ENCODE measurements at regions not wholly inside any gene's neighbourhood (a gene's known extent, or its start where the extent isn't known, plus 50 kb on each side); places are given as distances from the start of the nearest gene placed in this dataset.

DNA sequence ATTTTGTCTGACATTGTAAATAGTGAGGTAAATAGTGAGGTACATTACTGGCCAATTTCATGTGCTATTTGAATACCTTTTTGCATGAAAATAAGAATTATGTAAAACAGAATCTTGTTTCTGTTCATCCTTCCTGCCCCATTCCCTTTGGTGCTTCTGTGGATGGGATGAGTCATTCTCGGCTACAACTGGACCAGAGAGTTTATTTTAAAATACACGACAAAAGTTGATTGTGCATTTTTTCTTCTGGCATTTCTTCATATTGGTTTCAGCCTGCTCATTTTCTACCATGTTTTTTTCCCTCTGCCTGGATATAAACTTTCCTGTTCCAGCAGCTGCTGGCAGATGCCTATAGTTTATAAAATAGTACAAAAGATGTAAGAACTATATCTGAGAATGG, 107.5 kb downstream of the CYSLTR2 start:
- no peak for DNase-seq (ENCODE audit: low read depth)

DNA sequence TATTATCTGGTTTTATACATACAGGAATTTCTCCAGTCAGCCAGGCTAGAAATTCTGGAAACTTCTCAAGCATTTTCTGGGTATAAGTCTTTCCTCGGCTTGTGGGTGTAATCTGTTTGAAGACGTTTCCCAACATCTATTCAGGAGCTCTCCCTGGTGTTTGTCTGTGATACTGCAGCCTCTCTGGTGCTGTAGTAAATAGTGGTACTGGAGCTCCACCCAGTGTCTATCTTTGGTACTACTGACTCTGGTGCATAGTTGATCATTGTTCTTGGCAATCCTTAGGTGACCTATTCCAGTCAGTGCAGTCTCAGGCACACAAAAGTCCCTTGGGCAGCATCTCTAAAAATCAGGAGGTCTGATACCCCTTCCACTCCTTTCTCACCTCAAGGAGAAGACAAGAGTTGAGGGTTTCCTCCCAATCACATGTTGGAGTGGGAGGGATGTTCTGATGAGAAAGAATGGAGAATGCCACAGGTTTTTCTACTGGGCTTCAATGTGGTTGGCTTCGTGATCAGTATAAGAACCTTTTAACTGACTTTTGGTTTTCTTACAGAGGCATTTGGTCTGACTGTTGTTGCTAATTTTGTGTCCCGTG, 115.5 kb downstream of the CYSLTR2 start:
- DNase-seq (ENCODE audit: low read depth): peak; percentile 36

- no peak for DNase-seq (ENCODE audit: low read depth)
These were observed 116.6 kb downstream of the CYSLTR2 start for GRCh38 chr13:48770372-48770771.

GRCh38 chr13:48772908-48773307, 119.2 kb downstream of the CYSLTR2 start:
- DNase-seq (ENCODE audit: low read depth): no peak

DNA sequence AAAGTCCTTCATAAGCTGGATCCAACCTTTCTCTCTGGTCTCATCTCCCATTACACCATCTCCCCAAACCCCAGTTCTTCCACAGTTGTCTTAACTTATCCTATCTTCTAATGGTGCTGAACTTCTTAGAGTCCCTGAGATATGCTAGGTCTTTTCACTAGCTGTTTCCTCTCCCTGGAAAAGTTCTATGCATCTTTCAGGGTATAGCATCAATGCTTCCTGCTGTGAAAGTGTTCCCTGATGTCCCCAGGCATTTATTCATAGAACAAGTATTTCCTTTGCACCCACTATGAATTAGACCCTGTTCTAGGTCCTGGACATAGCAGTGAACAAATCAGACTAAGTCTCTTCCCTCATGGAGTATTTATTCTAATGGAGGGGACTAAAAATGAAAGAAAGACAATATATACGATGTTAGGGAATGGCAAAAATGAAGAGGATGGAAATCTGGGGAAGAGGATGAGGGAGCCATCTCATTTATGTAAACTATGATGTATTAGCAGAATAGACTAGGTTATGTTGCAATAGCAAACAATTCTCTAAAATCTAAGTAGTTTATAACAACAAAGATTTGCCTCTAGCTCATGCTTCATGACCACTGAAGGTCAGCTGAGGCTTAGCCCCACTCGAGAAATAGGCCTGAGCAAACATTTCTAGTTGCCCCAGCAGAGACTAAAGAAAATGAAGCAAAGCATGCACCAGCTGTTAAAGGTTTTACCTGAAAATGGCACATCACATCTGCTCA, 120.0 kb downstream of the CYSLTR2 start:
- DNase-seq (ENCODE audit: low read depth): no peak

- no peak for DNase-seq (ENCODE audit: low read depth)
These were observed 121.6 kb downstream of the CYSLTR2 start for GRCh38 chr13:48775285-48775684.

DNA sequence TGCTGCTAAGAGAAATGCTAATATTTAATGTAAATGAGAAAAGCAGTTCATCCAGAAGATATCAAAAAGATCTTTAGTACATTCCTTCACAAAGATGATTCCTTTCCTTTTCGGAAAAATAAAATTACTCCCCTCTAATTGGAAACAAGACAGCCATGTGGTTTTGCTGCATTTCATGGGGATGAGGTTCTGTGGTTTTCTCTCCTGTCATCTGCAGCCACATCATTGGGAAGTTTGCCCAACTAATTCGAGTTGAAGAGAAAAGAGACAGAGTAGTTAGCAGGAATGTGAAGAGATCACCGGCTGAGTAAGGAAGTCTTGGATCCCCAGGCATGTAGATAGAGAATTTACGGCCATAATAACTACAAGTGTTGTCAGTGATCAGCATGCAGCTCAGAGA, 122.1 kb downstream of the CYSLTR2 start:
- DNase-seq (ENCODE audit: low read depth): no peak

DNA sequence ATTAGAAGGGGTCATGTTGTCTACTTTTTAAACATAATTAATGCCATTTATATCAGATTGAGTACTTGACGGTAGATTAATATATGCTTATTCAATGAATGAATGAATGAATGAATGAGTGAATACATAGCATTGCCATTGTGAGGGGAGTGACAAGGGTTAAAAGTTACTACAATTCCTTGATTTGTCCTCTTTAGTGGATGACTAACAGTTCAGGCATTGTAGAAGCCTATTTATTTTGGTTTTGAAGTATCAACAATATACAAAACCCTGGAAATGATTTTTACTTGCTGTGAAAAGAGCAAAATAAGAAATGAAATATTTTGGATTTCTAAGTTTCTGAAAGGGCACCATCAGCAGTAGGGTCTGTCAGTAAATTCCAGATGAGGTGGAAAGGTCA, 122.7 kb downstream of the CYSLTR2 start:
- no peak for DNase-seq (ENCODE audit: low read depth)

- DNase-seq (ENCODE audit: low read depth): no peak
These were observed 124.9 kb downstream of the CYSLTR2 start for GRCh38 chr13:48778610-48779009.

- DNase-seq (ENCODE audit: low read depth): no peak
These were observed 127.1 kb downstream of the CYSLTR2 start for GRCh38 chr13:48780713-48781341.

DNA sequence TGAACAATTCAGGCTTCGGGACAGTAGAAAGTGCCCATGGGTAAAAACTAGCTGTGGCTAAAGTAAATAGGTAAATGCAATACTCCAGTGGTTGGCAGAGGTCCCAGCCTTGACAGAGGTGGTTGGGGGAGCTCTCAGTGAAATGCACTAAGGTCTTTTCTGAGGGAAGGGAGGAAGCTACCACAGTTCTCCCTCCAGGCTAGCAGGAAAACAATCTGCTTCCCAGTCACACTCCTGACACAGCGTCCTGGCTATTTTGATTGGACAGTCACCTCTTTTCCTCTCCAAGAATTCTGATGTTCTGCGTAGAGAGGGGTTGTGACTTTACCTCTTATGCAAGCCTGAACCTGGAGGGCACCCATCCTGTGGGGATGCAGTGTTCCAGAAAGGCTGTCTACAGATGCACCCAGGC, 128.7 kb downstream of the CYSLTR2 start:
- DNase-seq (ENCODE audit: low read depth): no peak

- DNase-seq (ENCODE audit: low read depth): no peak
These were observed 129.5 kb downstream of the CYSLTR2 start for GRCh38 chr13:48783181-48783630.

GRCh38 chr13:48783695-48784230, 130.0 kb downstream of the CYSLTR2 start:
- no peak for DNase-seq (ENCODE audit: low read depth)

GRCh38 chr13:48784916-48785548, 131.3 kb downstream of the CYSLTR2 start:
- no peak for DNase-seq (ENCODE audit: low read depth)

DNA sequence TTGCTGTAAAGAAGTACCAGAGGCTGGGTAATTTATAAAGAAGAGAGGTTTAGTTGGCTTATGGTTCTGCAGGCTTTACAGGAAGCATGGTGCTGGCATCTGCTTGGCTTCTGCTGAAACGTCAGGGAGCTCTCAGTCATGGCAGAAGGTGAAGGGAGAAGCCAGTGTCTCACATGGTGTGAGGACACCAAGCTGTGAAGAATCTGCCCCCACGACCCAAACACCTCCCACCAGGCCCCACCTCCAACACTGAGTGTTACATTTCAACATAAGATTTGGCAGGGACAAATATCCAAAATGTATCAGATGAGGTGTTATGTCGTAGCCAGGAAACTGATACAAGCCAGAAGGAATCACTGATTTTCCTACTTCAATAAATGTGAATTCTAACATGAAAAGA, 136.5 kb downstream of the CYSLTR2 start:
- no peak for DNase-seq (ENCODE audit: low read depth)

- DNase-seq (ENCODE audit: low read depth): no peak
These were observed 137.2 kb downstream of the CYSLTR2 start for GRCh38 chr13:48790966-48791365.

DNA sequence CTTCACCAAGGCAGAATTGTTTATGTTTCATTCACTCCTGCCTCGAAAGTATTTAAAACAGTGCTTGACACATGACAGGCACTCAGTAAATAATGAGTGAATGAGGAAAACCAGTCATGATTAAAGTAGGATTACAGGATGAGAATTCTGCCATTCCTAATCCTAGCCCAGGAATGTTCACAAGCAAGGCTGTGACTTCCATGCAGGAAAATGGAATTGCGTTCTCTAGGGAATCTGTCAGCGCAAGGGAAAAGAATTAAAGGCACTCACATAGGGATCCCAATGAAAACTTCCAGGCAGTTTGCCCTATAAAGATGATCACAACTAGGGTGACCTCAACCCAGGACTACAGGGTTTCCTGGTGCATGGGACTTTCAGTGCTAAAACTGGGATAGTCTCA, 143.4 kb downstream of the CYSLTR2 start:
- DNase-seq (ENCODE audit: low read depth): no peak

DNA sequence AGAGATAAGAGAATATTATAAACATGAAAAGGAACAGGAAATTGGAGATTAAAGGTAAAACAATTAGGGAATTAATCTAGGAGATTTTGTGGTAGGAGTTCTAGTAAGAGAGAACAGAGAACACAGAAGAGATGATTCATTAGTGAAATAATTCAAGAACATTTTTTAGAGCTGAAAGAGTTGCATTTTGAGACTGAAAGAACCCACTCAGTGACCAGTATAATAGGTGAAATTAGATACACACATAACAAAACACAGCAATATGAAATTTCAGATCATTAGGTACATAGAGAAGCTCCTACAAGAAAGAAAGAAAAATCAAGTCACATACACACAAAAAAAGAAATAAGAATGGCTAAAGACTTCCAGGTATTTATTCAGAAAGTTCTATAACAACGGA, 144.0 kb downstream of the CYSLTR2 start:
- no peak for DNase-seq (ENCODE audit: low read depth)

- DNase-seq (ENCODE audit: low read depth): no peak
These were observed 144.5 kb downstream of the CYSLTR2 start for GRCh38 chr13:48798180-48798579.

GRCh38 chr13:48801255-48801654, 147.5 kb downstream of the CYSLTR2 start:
- DNase-seq (ENCODE audit: low read depth): no peak

- no peak for DNase-seq (ENCODE audit: low read depth)
These were observed 151.3 kb downstream of the CYSLTR2 start for GRCh38 chr13:48804821-48805601.

DNA sequence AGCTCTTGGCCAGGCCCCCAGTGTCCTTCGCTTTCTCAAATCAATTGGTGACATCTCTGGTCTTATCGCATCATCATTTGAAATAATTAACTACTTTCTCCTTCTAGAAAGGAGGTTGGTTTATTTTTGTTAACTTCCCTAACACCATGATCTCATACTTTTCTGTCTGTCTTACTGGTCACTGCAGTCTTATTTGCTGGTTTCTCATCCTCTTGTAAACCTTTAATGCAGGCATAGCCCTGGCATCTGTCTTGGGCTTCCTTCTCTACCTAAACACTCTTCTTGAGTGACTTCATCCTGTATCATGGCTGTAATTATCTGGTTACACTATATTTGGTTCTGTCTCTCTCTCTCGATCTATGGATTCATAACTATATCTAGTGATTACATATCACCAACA, 152.8 kb downstream of the CYSLTR2 start:
- no peak for DNase-seq (ENCODE audit: low read depth)

Measured in stimulated activated CD8-positive, alpha-beta memory T cell treated with anti-CD3 and anti-CD28 coated beads, Interleukin-12 subunit alpha, Interleukin-12 subunit beta, amount 100 ng/mL, for 4 hours (primary cell).